Activated T-cell treated with anti-CD3 and anti-CD28 coated beads, Interleukin-2, amount 50 U/mL, for 72 hours (primary cell): ENCODE measurements at regions not wholly inside any gene's neighbourhood (a gene's known extent, or its start where the extent isn't known, plus 50 kb on each side); places are given as distances from the start of the nearest gene placed in this dataset.

Source experiments
- ATAC-seq, 2 donors: fragments of 150-1000 bp; cut with Tn5 transposase; replicated peaks in 1 of 2; 2 replicates each; pipeline ENCODE4 v1.10.0; 2021; ENCODE audit warnings: moderate library complexity in 2 of 2, mild to moderate bottlenecking in 1 of 2
- DNase-seq, 2 donors: peaks; one replicate each; pipeline ENCODE4 v3.0.0; 2021 to 2022; ENCODE audit warnings: mixed read lengths in 1 of 2
- H3K27ac Mint-ChIP-seq: one replicate; pipeline ENCODE4 v1.8.0; 2022; ENCODE audit warnings: mild to moderate bottlenecking, moderate library complexity, mixed read lengths
- H3K27me3 Mint-ChIP-seq: one replicate; pipeline ENCODE4 v1.8.0; 2022; ENCODE audit warnings: low read depth, mixed read lengths
- H3K36me3 Mint-ChIP-seq, 2 donors: one replicate each; pipeline ENCODE4 v1.8.0; 2022; ENCODE audit warnings: mixed read lengths in 2 of 2, mild to moderate bottlenecking in 1 of 2; ENCODE audit not compliant: insufficient read depth in 2 of 2
- H3K4me1 Mint-ChIP-seq: one replicate; pipeline ENCODE4 v1.8.0; 2022; ENCODE audit warnings: low read depth, mixed read lengths
- H3K4me3 Mint-ChIP-seq, 2 donors: one replicate each; pipeline ENCODE4 v1.8.0; 2022; ENCODE audit warnings: mild to moderate bottlenecking in 2 of 2, mixed read lengths in 2 of 2, moderate library complexity in 2 of 2
- H3K9me3 Mint-ChIP-seq, 2 donors: one replicate each; pipeline ENCODE4 v1.8.0; 2022; ENCODE audit warnings: mixed read lengths in 2 of 2

DNA sequence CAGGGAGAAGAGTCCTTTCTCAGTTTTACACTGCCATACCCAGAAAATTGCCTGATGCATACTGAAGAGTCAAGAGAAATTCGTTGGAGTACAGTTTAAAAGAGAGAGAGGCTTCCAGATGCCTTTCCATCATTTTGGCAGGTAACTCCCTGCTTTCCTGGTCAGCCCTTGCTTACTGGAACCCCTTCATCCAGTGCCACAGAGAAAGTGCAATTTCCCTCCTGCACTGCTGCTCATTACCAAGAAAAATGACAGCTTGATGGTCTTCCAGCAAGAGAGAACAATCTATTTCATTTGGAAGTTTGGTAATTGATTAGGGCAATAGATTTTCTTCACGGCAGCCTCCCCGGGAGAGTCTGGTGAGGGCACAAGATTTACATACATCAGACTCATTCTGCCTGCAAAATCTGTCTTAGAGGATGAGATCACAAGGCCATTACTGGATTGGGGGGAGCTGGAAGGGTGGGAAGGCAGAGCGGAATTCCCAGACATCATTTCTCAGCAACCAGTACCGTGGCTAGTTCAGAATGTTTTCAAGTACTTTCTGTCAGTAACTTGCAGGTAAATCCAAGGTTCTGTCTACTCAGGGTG is 102.8 kb upstream of the SLC14A2 start:
- H3K9me3 Mint-ChIP-seq: peaks cover 0 to 11% of the 10 kb centered on the region in 2 donors
- H3K27ac Mint-ChIP-seq: no peak overlapping the region
- DNase-seq (no peak), ATAC-seq (no peak)
- H3K36me3 Mint-ChIP-seq: peaks cover 0 to 3% of the 10 kb centered on the region in 2 donors
- H3K4me1 Mint-ChIP-seq: no peaks in the 10 kb centered on the region
- peaks cover 8% of the 10 kb centered on the region for H3K27me3 Mint-ChIP-seq
- H3K4me3 Mint-ChIP-seq: no peak overlapping the region

GRCh38 chr18:45517181-45517741 is 98.0 kb upstream of the SLC14A2 start:
- Mint-ChIP-seq H3K27ac (no peak overlapping the region), H3K4me1 (peaks cover 8% of the 10 kb centered on the region), H3K27me3 (peaks cover 8% of the 10 kb centered on the region), H3K4me3 (no peak overlapping the region), H3K36me3 (peaks cover 0 to 3% of the 10 kb centered on the region in 2 donors), H3K9me3 (peaks cover 0 to 8% of the 10 kb centered on the region in 2 donors)
- ATAC-seq: no peak
- no peak for DNase-seq

DNA sequence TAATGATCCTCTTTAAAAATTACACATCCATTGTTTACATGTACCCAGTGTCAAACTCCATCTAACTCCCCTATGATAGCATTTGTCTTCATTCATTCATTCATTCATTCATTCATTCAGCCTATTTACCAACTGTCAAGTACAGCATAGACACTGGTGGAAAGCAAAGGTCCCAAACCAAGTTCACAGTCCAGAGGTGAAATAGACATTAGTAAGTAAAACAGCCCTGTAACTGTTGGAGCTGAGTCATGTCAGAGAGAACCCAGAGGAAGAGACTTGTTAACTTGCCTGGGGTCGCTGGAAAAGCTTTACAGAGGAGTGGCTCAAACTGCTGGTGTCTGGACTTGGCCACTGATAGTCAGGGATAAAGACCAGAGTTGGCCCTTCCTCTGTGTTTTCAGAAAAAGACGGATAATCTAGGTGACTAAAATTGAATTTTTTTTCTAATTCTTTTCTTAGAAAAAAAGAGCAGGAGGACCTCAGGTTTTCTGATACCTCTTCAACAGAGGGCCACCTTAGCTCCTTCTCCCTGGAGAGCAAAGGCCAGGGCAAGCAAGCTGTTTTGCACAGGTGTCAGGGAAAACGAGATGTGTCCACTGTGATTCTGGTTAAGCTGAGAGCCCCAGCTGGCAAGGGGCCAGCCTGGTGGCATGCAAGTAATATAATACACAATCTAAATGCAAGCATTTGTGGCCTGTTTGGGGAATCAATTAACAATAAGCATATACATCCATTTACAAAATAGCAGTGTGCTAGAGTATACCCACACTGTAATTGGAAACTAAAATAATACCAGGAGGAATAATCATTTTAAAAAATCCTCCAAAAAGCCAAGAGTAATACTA is 96.7 kb upstream of the SLC14A2 start:
- H3K4me3 Mint-ChIP-seq: no peak overlapping the region
- peaks cover 8% of the 10 kb centered on the region for H3K27me3 Mint-ChIP-seq

DNA sequence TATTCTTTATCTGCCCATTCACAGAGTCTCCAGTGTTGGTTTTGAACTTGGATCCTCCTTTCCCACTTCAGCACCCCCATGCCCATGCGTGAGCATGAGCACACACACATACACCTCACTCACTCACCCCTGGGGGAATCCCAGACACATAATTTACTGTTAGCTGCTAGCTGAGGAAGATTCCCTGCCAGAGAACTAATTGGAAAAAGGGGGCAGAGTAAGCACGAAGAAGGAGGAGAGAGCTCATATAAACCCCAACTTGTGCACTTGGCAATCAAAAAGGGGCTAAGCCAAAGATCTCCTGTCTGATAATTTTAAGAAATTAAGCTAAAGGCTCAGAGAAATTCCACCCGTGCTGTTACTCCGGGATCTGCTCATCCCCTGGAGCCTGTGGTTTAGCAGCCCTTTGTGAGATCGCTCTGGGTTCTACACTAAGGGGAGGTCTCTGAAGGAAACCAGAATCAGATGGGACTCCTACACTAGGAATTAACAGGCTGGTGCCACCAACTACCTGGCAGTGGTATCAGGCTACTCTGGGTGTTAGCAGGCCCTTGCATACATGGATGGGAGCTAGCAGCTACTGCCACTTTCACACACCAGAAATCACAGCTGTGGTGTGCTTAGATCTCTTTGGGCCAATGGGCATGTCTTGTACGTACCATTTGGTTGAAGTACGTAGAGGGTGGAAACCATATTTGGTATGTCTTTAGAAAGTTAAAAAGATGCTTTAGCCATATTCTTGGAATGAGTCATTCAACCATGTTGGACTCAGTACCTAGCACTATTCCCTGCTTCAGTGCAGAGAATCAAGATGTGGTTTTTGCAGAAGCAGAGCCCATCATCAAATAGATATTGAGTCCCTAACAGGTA is 95.6 kb upstream of the SLC14A2 start:
- Mint-ChIP-seq H3K27ac (no peak overlapping the region), H3K4me1 (peaks cover 8% of the 10 kb centered on the region), H3K4me3 (no peak overlapping the region), H3K36me3 (no peaks in the 10 kb centered on the region), H3K27me3 (peaks cover 8% of the 10 kb centered on the region), H3K9me3 (peaks cover 0 to 5% of the 10 kb centered on the region in 2 donors)
- ATAC-seq (no peak), DNase-seq (no peak)

More for the DNA sequence above, 96.7 kb upstream of the SLC14A2 start:
- no peak overlapping the region for H3K27ac Mint-ChIP-seq
- DNase-seq (no peak), ATAC-seq (no peak)
- H3K9me3 Mint-ChIP-seq: peaks cover 0 to 8% of the 10 kb centered on the region in 2 donors
- H3K36me3 Mint-ChIP-seq: peaks cover 0 to 3% of the 10 kb centered on the region in 2 donors
- peaks cover 8% of the 10 kb centered on the region for H3K4me1 Mint-ChIP-seq

DNA sequence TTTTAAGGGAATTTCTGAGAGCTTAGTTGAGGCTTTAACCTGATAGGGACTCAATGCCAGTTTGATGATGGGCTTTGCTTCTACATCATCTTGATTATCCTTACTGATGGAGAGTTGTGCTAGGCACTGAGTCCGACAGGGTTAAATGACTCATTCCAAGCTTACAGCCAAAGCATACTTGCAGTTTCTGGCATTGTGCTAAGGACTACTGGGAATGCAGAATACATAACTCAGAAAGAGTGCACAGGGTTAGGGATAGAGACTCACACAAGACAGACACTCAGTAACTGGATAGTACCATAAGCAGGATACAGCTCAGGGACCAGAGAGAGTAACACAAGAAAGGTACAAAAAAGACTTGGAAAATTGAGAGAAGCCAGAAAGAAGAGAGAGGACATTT is 94.1 kb upstream of the SLC14A2 start:
- peaks cover 18% of the 10 kb centered on the region for H3K27me3 Mint-ChIP-seq
- H3K4me3 Mint-ChIP-seq: no peak overlapping the region
- H3K9me3 Mint-ChIP-seq: no peaks in the 10 kb centered on the region
- no peak for ATAC-seq
- no peaks in the 10 kb centered on the region for H3K36me3 Mint-ChIP-seq
- H3K4me1 Mint-ChIP-seq: peaks cover 8% of the 10 kb centered on the region
- no peak for DNase-seq
- H3K27ac Mint-ChIP-seq: no peak overlapping the region

DNA sequence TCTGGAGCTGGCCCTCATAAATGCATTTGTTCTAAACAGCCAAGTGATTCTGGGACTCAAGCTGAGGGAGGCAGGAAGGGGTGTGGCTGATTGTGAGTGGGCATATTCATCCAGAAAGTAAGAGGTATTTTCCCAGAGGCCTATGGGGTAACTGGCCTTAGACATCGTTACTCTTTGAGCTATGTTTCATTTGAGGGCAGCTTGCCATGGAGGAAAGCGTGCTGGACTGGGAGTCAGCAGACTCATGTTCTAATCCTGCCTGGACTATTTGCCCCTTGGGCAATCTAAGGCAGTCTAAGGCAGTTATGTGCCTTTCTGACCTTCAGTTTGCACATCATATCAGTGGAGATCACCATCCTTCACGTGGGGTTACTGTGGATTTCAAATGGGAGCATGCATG is 93.5 kb upstream of the SLC14A2 start:
- ATAC-seq (peak; percentile 51 to 71), DNase-seq (peak in 1 of 2 donors; percentile 5)
- Mint-ChIP-seq H3K4me1 (peaks cover 8% of the 10 kb centered on the region), H3K27me3 (peaks cover 18% of the 10 kb centered on the region), H3K9me3 (no peaks in the 10 kb centered on the region), H3K27ac (no peak overlapping the region), H3K36me3 (no peaks in the 10 kb centered on the region), H3K4me3 (no peak overlapping the region)

- no peak overlapping the region for H3K4me3 Mint-ChIP-seq
- ATAC-seq: no peak
- no peak for DNase-seq
- H3K27me3 Mint-ChIP-seq: peaks cover 18% of the 10 kb centered on the region
- H3K27ac Mint-ChIP-seq: no peak overlapping the region
- no peaks in the 10 kb centered on the region for H3K9me3 Mint-ChIP-seq
- peaks cover 8% of the 10 kb centered on the region for H3K4me1 Mint-ChIP-seq
- H3K36me3 Mint-ChIP-seq: no peaks in the 10 kb centered on the region
Measured at GRCh38 chr18:45522371-45522770, 92.9 kb upstream of the SLC14A2 start.

- Mint-ChIP-seq H3K27ac (no peak overlapping the region), H3K4me1 (peaks cover 8% of the 10 kb centered on the region), H3K4me3 (no peak overlapping the region), H3K9me3 (no peaks in the 10 kb centered on the region), H3K27me3 (peaks cover 18% of the 10 kb centered on the region), H3K36me3 (no peaks in the 10 kb centered on the region)
- ATAC-seq (no peak), DNase-seq (no peak)
Measured at GRCh38 chr18:45525301-45525700, 90.0 kb upstream of the SLC14A2 start.

GRCh38 chr18:45526114-45526841 is 89.0 kb upstream of the SLC14A2 start:
- ATAC-seq: no peak
- peaks cover 7% of the 10 kb centered on the region for H3K4me1 Mint-ChIP-seq
- no peaks in the 10 kb centered on the region for H3K36me3 Mint-ChIP-seq
- no peak overlapping the region for H3K4me3 Mint-ChIP-seq
- H3K9me3 Mint-ChIP-seq: no peaks in the 10 kb centered on the region
- peaks cover 18% of the 10 kb centered on the region for H3K27me3 Mint-ChIP-seq
- H3K27ac Mint-ChIP-seq: no peak overlapping the region
- DNase-seq: no peak

DNA sequence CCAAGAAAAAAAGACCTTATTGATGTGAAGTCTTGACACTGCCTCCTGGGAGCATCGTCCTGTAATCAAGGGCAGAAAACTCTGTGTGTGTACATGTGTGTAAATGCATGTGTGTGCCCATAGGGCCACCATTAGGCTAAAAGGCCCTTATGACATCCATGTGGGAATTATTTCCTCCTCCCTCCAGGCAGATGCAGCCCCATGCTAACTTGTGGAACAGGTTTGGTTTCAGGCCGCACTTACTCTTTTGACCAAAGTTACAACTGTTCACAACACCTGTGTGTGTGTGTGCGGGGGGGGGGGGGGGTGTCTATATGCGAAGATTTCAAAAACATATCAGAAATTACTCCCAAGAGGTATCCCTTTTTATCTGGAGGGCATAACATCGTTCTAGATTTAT is 87.4 kb upstream of the SLC14A2 start:
- Mint-ChIP-seq H3K27me3 (peaks cover 18% of the 10 kb centered on the region), H3K4me1 (no peaks in the 10 kb centered on the region), H3K36me3 (no peaks in the 10 kb centered on the region), H3K27ac (no peak overlapping the region), H3K4me3 (no peak overlapping the region), H3K9me3 (peaks cover 0 to 1% of the 10 kb centered on the region in 2 donors)
- DNase-seq (no peak), ATAC-seq (no peak)

GRCh38 chr18:45528712-45529336 is 86.5 kb upstream of the SLC14A2 start:
- Mint-ChIP-seq H3K9me3 (peaks cover 0 to 5% of the 10 kb centered on the region in 2 donors), H3K4me1 (no peaks in the 10 kb centered on the region), H3K4me3 (no peak overlapping the region), H3K27ac (no peak overlapping the region), H3K36me3 (no peaks in the 10 kb centered on the region), H3K27me3 (peaks cover 25% of the 10 kb centered on the region)
- ATAC-seq (no peak), DNase-seq (no peak)

- H3K27ac Mint-ChIP-seq: no peak overlapping the region
- ATAC-seq (no peak), DNase-seq (no peak)
- peaks cover 26% of the 10 kb centered on the region for H3K27me3 Mint-ChIP-seq
- H3K4me3 Mint-ChIP-seq: no peak overlapping the region
- H3K4me1 Mint-ChIP-seq: no peaks in the 10 kb centered on the region
- peaks cover 1 to 2% of the 10 kb centered on the region in 2 donors for H3K36me3 Mint-ChIP-seq
- H3K9me3 Mint-ChIP-seq: peaks cover 6 to 7% of the 10 kb centered on the region in 2 donors
Measured at GRCh38 chr18:45538444-45538843, 76.8 kb upstream of the SLC14A2 start.
